ENCODE measurements at regions not wholly inside any gene's neighbourhood (a gene's known extent, or its start where the extent isn't known, plus 50 kb on each side); places are given as distances from the start of the nearest gene placed in this dataset.

- TF ChIP-seq, protein P1, sequence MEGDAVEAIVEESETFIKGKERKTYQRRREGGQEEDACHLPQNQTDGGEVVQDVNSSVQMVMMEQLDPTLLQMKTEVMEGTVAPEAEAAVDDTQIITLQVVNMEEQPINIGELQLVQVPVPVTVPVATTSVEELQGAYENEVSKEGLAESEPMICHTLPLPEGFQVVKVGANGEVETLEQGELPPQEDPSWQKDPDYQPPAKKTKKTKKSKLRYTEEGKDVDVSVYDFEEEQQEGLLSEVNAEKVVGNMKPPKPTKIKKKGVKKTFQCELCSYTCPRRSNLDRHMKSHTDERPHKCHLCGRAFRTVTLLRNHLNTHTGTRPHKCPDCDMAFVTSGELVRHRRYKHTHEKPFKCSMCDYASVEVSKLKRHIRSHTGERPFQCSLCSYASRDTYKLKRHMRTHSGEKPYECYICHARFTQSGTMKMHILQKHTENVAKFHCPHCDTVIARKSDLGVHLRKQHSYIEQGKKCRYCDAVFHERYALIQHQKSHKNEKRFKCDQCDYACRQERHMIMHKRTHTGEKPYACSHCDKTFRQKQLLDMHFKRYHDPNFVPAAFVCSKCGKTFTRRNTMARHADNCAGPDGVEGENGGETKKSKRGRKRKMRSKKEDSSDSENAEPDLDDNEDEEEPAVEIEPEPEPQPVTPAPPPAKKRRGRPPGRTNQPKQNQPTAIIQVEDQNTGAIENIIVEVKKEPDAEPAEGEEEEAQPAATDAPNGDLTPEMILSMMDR (conservative IDR thresholded peaks at IDR 0.05 in 1 of 2, IDR thresholded peaks at IDR 0.05 in 1 of 2; ENCODE audit: low read depth in 1 of 2, low read length in 2 of 2), result no peak
- no peak for TF ChIP-seq EZH2 (IDR thresholded peaks at IDR 0.05; ENCODE audit: low read length, missing control alignments)
Observed at GRCh38 chr2:147125145-147125544, 719.7 kb upstream of the ACVR2A start.

All from fibroblast of lung (primary cell).